Left ventricle myocardium inferior (tissue), 1 donor: ENCODE measurements at regions not wholly inside any gene's neighbourhood (a gene's known extent, or its start where the extent isn't known, plus 50 kb on each side); places are given as distances from the start of the nearest gene placed in this dataset.

Experiments used
- DNase-seq: peaks from one replicate; pipeline ENCODE4 v3.0.0-alpha.2; 2020
- H3K27ac ChIP-seq: fragments of 200-600 bp; replicated peaks from 2 replicates; pipeline ENCODE4 v1.8.0; 2021
- H3K27me3 ChIP-seq: fragments of 200-600 bp; 2 replicates; pipeline ENCODE4 v1.8.0; 2021; ENCODE audit warnings: low read depth
- H3K36me3 ChIP-seq: fragments of 200-600 bp; 2 replicates; pipeline ENCODE4 v1.8.0; 2021
- H3K4me1 ChIP-seq: fragments of 200-600 bp; 2 replicates; pipeline ENCODE4 v1.8.0; 2021
- H3K4me3 ChIP-seq: fragments of 200-600 bp; 2 replicates; pipeline ENCODE4 v1.8.0; 2021; ENCODE audit warnings: mild to moderate bottlenecking, moderate library complexity
- H3K9me3 ChIP-seq: fragments of 200-600 bp; replicated peaks from 2 replicates; pipeline ENCODE4 v1.8.0; 2021
- intact Hi-C: fragments of 100-400 bp; cut with micrococcal nuclease; formaldehyde crosslinking; loops from one replicate; pipeline ENCODE4 v1.11.0; 2022
- TF ChIP-seq, protein P1 (sequence below): fragments of 200-600 bp; IDR thresholded peaks from 2 replicates; pipeline ENCODE4 v1.8.0; 2021; ENCODE audit warnings: antibody characterized with exemption, mild to moderate bottlenecking, borderline replicate concordance
- donor health status: DM: no; HTN: yes; CAD: no; lungs with severe emphysema.

DNA sequence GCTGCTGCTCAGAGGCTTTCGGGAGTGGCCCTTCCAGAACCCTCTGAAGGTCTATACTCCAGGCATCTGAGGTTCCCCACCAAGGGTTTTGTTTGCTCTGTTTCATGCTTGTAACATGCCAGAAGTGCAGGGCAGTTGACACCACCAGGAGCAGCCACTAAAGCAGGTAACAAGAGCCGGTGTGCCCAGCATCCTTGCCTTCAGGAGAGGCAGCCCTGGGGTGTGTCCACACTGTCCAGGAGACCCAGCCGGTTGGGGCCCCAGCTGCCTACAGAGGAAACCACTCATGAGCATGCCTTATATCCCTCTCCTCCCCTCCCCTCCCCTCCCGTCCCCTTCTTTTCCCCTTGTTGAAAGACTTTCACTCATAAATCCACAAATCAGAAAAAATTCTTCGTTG is 93.1 kb downstream of the CD8B2 start:
- Histone ChIP-seq H3K36me3 (no peaks in the 10 kb centered on the region), H3K27ac (peak overlapping the region; percentile 62), H3K27me3 (peaks cover 39% of the 10 kb centered on the region), H3K4me3 (no peak overlapping the region), H3K9me3 (no peaks in the 10 kb centered on the region), H3K4me1 (peaks cover 25% of the 10 kb centered on the region)
- TF ChIP-seq, protein P1, sequence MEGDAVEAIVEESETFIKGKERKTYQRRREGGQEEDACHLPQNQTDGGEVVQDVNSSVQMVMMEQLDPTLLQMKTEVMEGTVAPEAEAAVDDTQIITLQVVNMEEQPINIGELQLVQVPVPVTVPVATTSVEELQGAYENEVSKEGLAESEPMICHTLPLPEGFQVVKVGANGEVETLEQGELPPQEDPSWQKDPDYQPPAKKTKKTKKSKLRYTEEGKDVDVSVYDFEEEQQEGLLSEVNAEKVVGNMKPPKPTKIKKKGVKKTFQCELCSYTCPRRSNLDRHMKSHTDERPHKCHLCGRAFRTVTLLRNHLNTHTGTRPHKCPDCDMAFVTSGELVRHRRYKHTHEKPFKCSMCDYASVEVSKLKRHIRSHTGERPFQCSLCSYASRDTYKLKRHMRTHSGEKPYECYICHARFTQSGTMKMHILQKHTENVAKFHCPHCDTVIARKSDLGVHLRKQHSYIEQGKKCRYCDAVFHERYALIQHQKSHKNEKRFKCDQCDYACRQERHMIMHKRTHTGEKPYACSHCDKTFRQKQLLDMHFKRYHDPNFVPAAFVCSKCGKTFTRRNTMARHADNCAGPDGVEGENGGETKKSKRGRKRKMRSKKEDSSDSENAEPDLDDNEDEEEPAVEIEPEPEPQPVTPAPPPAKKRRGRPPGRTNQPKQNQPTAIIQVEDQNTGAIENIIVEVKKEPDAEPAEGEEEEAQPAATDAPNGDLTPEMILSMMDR: no peak
- DNase-seq: no peak
- intact Hi-C loops: loop anchor here (5.0 kb wide), 1 partner anchor 478 kb away; no protein-coding TSS in a partner anchor

DNA sequence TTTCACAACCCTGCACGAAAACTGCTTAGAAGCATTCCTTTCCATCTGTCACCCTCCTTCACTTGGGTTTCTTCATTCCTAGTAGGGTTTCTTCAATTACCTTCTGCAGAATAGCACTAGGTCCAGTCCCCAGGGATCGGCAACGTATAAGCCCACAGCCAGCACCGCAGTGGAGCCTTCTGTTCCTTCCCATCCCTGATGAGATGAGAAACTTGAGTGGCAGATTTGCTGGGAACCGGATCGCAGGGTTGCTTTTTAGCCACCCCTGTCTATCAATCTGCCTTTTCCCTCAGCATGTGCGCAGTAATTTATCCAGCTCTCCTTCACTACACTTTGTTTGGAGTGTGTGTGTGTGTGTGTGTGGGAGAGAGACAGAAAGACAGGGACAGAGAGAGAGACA is 94.2 kb downstream of the CD8B2 start:
- no peak for DNase-seq
- Histone ChIP-seq H3K27me3 (peaks cover 41% of the 10 kb centered on the region), H3K4me1 (peaks cover 19% of the 10 kb centered on the region), H3K4me3 (no peak overlapping the region), H3K27ac (no peak overlapping the region), H3K36me3 (no peaks in the 10 kb centered on the region), H3K9me3 (no peaks in the 10 kb centered on the region)
- intact Hi-C loops: loop anchor here (5.0 kb wide), 1 partner anchor 479 kb away; no protein-coding TSS in a partner anchor
- TF ChIP-seq, protein P1: no peak

GRCh38 chr2:106581755-106582147 is 94.6 kb downstream of the CD8B2 start:
- Histone ChIP-seq H3K4me1 (peaks cover 17% of the 10 kb centered on the region), H3K27ac (no peak overlapping the region), H3K27me3 (peaks cover 41% of the 10 kb centered on the region), H3K4me3 (peak overlapping the region; percentile 59), H3K9me3 (no peaks in the 10 kb centered on the region), H3K36me3 (no peaks in the 10 kb centered on the region)
- TF ChIP-seq, protein P1: no peak
- intact Hi-C loops: loop anchor here (5.0 kb wide), 1 partner anchor 479 kb away; no protein-coding TSS in a partner anchor
- no peak for DNase-seq

DNA sequence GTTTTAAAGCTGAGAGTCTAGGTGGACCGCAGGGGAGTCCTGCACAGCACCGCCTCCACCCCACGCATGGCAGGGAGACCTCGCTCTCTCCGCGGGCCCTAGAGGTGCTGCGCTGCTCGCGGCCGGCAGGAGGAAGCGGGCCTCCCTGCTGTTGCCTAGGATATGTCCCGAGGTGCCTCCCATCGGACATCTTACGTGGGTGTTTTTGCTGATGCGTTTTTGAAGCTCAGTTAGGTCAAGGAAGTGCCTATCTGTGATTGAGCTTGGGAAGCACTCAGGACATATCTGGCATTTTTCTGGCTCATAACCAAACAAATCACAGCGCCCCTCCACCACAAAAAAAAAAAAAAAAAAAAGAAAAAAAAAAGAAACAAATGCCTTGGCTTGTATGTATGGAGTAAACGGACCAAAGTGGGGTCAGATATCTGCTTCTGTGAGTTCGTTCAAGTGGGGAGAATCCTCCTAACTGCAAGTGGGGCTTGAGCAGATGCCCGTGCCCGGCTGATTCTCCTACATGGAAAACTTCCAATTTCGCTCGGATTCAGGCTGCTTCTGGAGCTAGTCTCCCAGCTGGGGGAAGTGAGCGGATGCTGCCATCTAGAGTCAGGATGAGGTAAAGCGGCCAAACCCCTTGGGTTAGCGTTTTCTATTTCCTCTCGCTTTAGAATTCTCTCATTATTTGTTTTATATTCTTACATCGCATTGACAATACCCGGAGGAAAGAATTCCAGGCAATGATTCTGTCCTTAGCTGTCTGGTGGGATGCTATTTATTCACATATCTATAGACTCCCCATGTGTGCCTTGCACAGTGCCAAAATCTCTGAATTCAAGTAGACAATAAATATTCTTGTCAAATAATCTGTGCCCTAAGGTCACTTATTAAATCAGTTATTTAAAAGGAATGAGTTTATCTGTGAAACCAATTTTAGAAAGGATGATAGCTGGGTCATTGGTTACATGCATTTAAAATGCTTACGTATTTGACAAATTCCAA is 95.3 kb downstream of the CD8B2 start:
- Histone ChIP-seq H3K27me3 (peaks cover 46% of the 10 kb centered on the region), H3K4me3 (peak overlapping the region; percentile 59), H3K9me3 (no peaks in the 10 kb centered on the region), H3K27ac (no peak overlapping the region), H3K4me1 (peaks cover 13% of the 10 kb centered on the region), H3K36me3 (no peaks in the 10 kb centered on the region)
- TF ChIP-seq, protein P1: peak; percentile 84
- intact Hi-C loops: loop anchor here (5.0 kb wide), 1 partner anchor 480 kb away; no protein-coding TSS in a partner anchor
- peak; percentile 58 for DNase-seq

DNA sequence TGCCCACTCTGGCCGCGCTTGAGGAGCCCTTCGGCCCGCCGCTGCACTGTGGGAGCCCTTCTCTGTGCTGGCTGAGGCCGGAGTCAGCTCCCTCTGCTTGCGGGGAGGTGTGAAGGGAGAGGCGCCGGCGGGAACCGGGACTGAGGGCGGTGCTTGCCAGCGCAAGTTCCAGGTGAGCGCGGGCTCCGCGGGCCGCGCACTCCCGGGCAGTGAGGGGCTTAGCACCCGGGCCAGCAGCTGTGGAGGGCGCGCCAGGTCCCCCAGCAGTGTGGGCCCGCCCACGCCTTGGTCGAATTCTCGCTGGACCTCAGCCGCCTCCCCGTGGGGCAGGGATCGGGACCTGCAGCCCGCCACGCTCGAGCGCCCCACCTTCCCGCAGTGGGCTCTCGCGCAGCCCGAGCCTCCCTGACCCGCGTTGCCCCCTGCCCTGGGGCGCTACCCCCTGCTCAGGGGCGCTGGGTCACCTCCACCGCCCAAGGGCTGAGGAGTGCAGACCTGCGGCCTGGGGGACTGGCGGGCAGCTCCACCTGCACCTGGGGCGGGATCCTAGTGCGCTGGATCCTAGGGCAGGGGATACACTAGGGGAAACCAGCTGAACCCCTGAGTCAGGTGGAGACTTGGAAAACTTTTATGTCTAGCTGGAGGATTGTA is 97.3 kb downstream of the CD8B2 start:
- TF ChIP-seq, protein P1: no peak
- Histone ChIP-seq H3K36me3 (no peaks in the 10 kb centered on the region), H3K27ac (no peak overlapping the region), H3K27me3 (peaks cover 49% of the 10 kb centered on the region), H3K4me3 (no peak overlapping the region), H3K4me1 (peaks cover 13% of the 10 kb centered on the region), H3K9me3 (no peaks in the 10 kb centered on the region)
- intact Hi-C loops: loop anchor here (5.0 kb wide), 1 partner anchor 482 kb away; no protein-coding TSS in a partner anchor
- DNase-seq: no peak
